ENCODE measurements at regions not wholly inside any gene's neighbourhood (a gene's known extent, or its start where the extent isn't known, plus 50 kb on each side); places are given as distances from the start of the nearest gene placed in this dataset.

GRCh38 chr10:120746001-120746777, 105.0 kb upstream of the WDR11 start:
- peaks cover 8% of the 10 kb centered on the region for H3K27me3 Mint-ChIP-seq
- H3K27me3 ChIP-seq (ENCODE audit: control insufficient read depth, insufficient read depth, low read length): peaks cover 4% of the 10 kb centered on the region
- H3K4me3 ChIP-seq (ENCODE audit: low read depth, low read length): no peak overlapping the region
- DNase-seq (no peak), ATAC-seq (ENCODE audit: low read depth in 2 of 2) (no peak)
- no peaks in the 10 kb centered on the region for H3K9me3 ChIP-seq (ENCODE audit: control insufficient read depth in 2 of 2, low read length in 2 of 2)
- H3K4me1 Mint-ChIP-seq: no peaks in the 10 kb centered on the region
- no peaks in the 10 kb centered on the region for H3K36me3 ChIP-seq (ENCODE audit: control insufficient read depth, insufficient read depth, low read length)
- no peak overlapping the region for H3K27ac ChIP-seq (ENCODE audit: insufficient read depth, low read length, poor library complexity, severe bottlenecking)
- no peaks in the 10 kb centered on the region for H3K36me3 Mint-ChIP-seq
- H3K4me3 Mint-ChIP-seq: no peak overlapping the region
- no peak overlapping the region for H3K27ac Mint-ChIP-seq
- H3K4me1 ChIP-seq (ENCODE audit: control insufficient read depth, insufficient read depth, low read length, poor library complexity, severe bottlenecking): no peaks in the 10 kb centered on the region
- peaks cover 0 to 6% (median 0%) of the 10 kb centered on the region in 7 donors for H3K9me3 Mint-ChIP-seq

GRCh38 chr10:120748519-120748918, 102.6 kb upstream of the WDR11 start:
- no peak overlapping the region for H3K4me3 Mint-ChIP-seq
- H3K27me3 Mint-ChIP-seq: peaks cover 8% of the 10 kb centered on the region
- DNase-seq (no peak), ATAC-seq (ENCODE audit: low read depth in 2 of 2) (no peak)
- H3K27me3 ChIP-seq (ENCODE audit: control insufficient read depth, insufficient read depth, low read length): peaks cover 4% of the 10 kb centered on the region
- no peak overlapping the region for H3K27ac Mint-ChIP-seq
- peaks cover 0 to 6% (median 0%) of the 10 kb centered on the region in 7 donors for H3K9me3 Mint-ChIP-seq
- no peaks in the 10 kb centered on the region for H3K9me3 ChIP-seq (ENCODE audit: control insufficient read depth in 2 of 2, low read length in 2 of 2)
- H3K4me1 ChIP-seq (ENCODE audit: control insufficient read depth, insufficient read depth, low read length, poor library complexity, severe bottlenecking): no peaks in the 10 kb centered on the region
- no peaks in the 10 kb centered on the region for H3K36me3 ChIP-seq (ENCODE audit: control insufficient read depth, insufficient read depth, low read length)
- H3K4me3 ChIP-seq (ENCODE audit: low read depth, low read length): no peak overlapping the region
- no peak overlapping the region for H3K27ac ChIP-seq (ENCODE audit: insufficient read depth, low read length, poor library complexity, severe bottlenecking)
- H3K4me1 Mint-ChIP-seq: no peaks in the 10 kb centered on the region
- no peaks in the 10 kb centered on the region for H3K36me3 Mint-ChIP-seq

- peaks cover 8% of the 10 kb centered on the region for H3K27me3 Mint-ChIP-seq
- H3K36me3 ChIP-seq (ENCODE audit: control insufficient read depth, insufficient read depth, low read length): no peaks in the 10 kb centered on the region
- H3K27ac ChIP-seq (ENCODE audit: insufficient read depth, low read length, poor library complexity, severe bottlenecking): no peak overlapping the region
Measured at GRCh38 chr10:120749072-120749471, 102.1 kb upstream of the WDR11 start.

GRCh38 chr10:120749856-120750566, 101.2 kb upstream of the WDR11 start:
- Mint-ChIP-seq H3K27ac (no peak overlapping the region), H3K27me3 (peaks cover 8% of the 10 kb centered on the region), H3K4me1 (no peaks in the 10 kb centered on the region), H3K36me3 (no peaks in the 10 kb centered on the region), H3K4me3 (no peak overlapping the region), H3K9me3 (peaks cover 0 to 6% (median 0%) of the 10 kb centered on the region in 7 donors)
- ATAC-seq (ENCODE audit: low read depth in 2 of 2): no peak
- no peak overlapping the region for H3K4me3 ChIP-seq (ENCODE audit: low read depth, low read length)
- H3K9me3 ChIP-seq (ENCODE audit: control insufficient read depth in 2 of 2, low read length in 2 of 2): no peaks in the 10 kb centered on the region
- no peak for DNase-seq
- peaks cover 4% of the 10 kb centered on the region for H3K27me3 ChIP-seq (ENCODE audit: control insufficient read depth, insufficient read depth, low read length)
- no peaks in the 10 kb centered on the region for H3K36me3 ChIP-seq (ENCODE audit: control insufficient read depth, insufficient read depth, low read length)
- no peak overlapping the region for H3K27ac ChIP-seq (ENCODE audit: insufficient read depth, low read length, poor library complexity, severe bottlenecking)
- H3K4me1 ChIP-seq (ENCODE audit: control insufficient read depth, insufficient read depth, low read length, poor library complexity, severe bottlenecking): no peaks in the 10 kb centered on the region

More at GRCh38 chr10:120749072-120749471, 102.1 kb upstream of the WDR11 start:
- Histone ChIP-seq H3K4me3 (ENCODE audit: low read depth, low read length) (no peak overlapping the region), H3K9me3 (ENCODE audit: control insufficient read depth in 2 of 2, low read length in 2 of 2) (no peaks in the 10 kb centered on the region), H3K4me1 (ENCODE audit: control insufficient read depth, insufficient read depth, low read length, poor library complexity, severe bottlenecking) (no peaks in the 10 kb centered on the region), H3K27me3 (ENCODE audit: control insufficient read depth, insufficient read depth, low read length) (peaks cover 4% of the 10 kb centered on the region)
- Mint-ChIP-seq H3K4me3 (no peak overlapping the region), H3K4me1 (no peaks in the 10 kb centered on the region), H3K9me3 (peaks cover 0 to 6% (median 0%) of the 10 kb centered on the region in 7 donors), H3K36me3 (no peaks in the 10 kb centered on the region), H3K27ac (no peak overlapping the region)
- ATAC-seq (ENCODE audit: low read depth in 2 of 2): no peak
- no peak for DNase-seq

- Histone ChIP-seq H3K4me3 (ENCODE audit: low read depth, low read length) (no peak overlapping the region), H3K27ac (ENCODE audit: insufficient read depth, low read length, poor library complexity, severe bottlenecking) (no peak overlapping the region), H3K9me3 (ENCODE audit: control insufficient read depth in 2 of 2, low read length in 2 of 2) (no peaks in the 10 kb centered on the region), H3K27me3 (ENCODE audit: control insufficient read depth, insufficient read depth, low read length) (no peaks in the 10 kb centered on the region), H3K36me3 (ENCODE audit: control insufficient read depth, insufficient read depth, low read length) (no peaks in the 10 kb centered on the region), H3K4me1 (ENCODE audit: control insufficient read depth, insufficient read depth, low read length, poor library complexity, severe bottlenecking) (no peaks in the 10 kb centered on the region)
- no peak for DNase-seq
- Mint-ChIP-seq H3K36me3 (no peaks in the 10 kb centered on the region), H3K27me3 (no peaks in the 10 kb centered on the region), H3K4me1 (no peaks in the 10 kb centered on the region), H3K27ac (no peak overlapping the region), H3K9me3 (peaks cover 0 to 6% (median 0%) of the 10 kb centered on the region in 7 donors), H3K4me3 (no peak overlapping the region)
- no peak for ATAC-seq (ENCODE audit: low read depth in 2 of 2)
Measured at GRCh38 chr10:120755771-120756170, 95.4 kb upstream of the WDR11 start.

- no peaks in the 10 kb centered on the region for H3K4me1 ChIP-seq (ENCODE audit: control insufficient read depth, insufficient read depth, low read length, poor library complexity, severe bottlenecking)
- no peaks in the 10 kb centered on the region for H3K4me1 Mint-ChIP-seq
- peaks cover 0 to 3% (median 0%) of the 10 kb centered on the region in 7 donors for H3K9me3 Mint-ChIP-seq
- DNase-seq: no peak
- no peaks in the 10 kb centered on the region for H3K27me3 ChIP-seq (ENCODE audit: control insufficient read depth, insufficient read depth, low read length)
- H3K27ac Mint-ChIP-seq: no peak overlapping the region
- ATAC-seq (ENCODE audit: low read depth in 2 of 2): no peak
- no peaks in the 10 kb centered on the region for H3K9me3 ChIP-seq (ENCODE audit: control insufficient read depth in 2 of 2, low read length in 2 of 2)
- no peaks in the 10 kb centered on the region for H3K27me3 Mint-ChIP-seq
- no peak overlapping the region for H3K27ac ChIP-seq (ENCODE audit: insufficient read depth, low read length, poor library complexity, severe bottlenecking)
- H3K4me3 ChIP-seq (ENCODE audit: low read depth, low read length): no peak overlapping the region
- H3K36me3 Mint-ChIP-seq: no peaks in the 10 kb centered on the region
- H3K4me3 Mint-ChIP-seq: no peak overlapping the region
- H3K36me3 ChIP-seq (ENCODE audit: control insufficient read depth, insufficient read depth, low read length): no peaks in the 10 kb centered on the region
Measured at GRCh38 chr10:120760253-120760652, 90.9 kb upstream of the WDR11 start.

- H3K4me1 Mint-ChIP-seq: no peaks in the 10 kb centered on the region
- no peak for DNase-seq
- no peak for ATAC-seq (ENCODE audit: low read depth in 2 of 2)
Measured at GRCh38 chr10:120761951-120762350, 89.2 kb upstream of the WDR11 start.

More at GRCh38 chr10:120761951-120762350, 89.2 kb upstream of the WDR11 start:
- Histone ChIP-seq H3K36me3 (ENCODE audit: control insufficient read depth, insufficient read depth, low read length) (no peaks in the 10 kb centered on the region), H3K4me1 (ENCODE audit: control insufficient read depth, insufficient read depth, low read length, poor library complexity, severe bottlenecking) (no peaks in the 10 kb centered on the region), H3K9me3 (ENCODE audit: control insufficient read depth in 2 of 2, low read length in 2 of 2) (no peaks in the 10 kb centered on the region), H3K4me3 (ENCODE audit: low read depth, low read length) (no peak overlapping the region), H3K27ac (ENCODE audit: insufficient read depth, low read length, poor library complexity, severe bottlenecking) (no peak overlapping the region), H3K27me3 (ENCODE audit: control insufficient read depth, insufficient read depth, low read length) (no peaks in the 10 kb centered on the region)
- Mint-ChIP-seq H3K27me3 (no peaks in the 10 kb centered on the region), H3K9me3 (peaks cover 0 to 2% (median 0%) of the 10 kb centered on the region in 7 donors), H3K4me3 (no peak overlapping the region), H3K27ac (no peak overlapping the region), H3K36me3 (no peaks in the 10 kb centered on the region)

All from CD4-positive, CD25-positive, alpha-beta regulatory T cell (primary cell).